ENCODE measurements at regions not wholly inside any gene's neighbourhood (a gene's known extent, or its start where the extent isn't known, plus 50 kb on each side); places are given as distances from the start of the nearest gene placed in this dataset.
"Not testable (repeated sequence)": the region's sequence is repeated elsewhere in the genome, so short reads cannot be mapped to it uniquely, and the experiment has no call there.

GRCh38 chr12:127165567-127166392 lies 1101.2 kb upstream of the TMEM132C start:
- peak; percentile 95 for DNase-seq (ENCODE audit: low spot score)

GRCh38 chr12:127169321-127170181 lies 1097.4 kb upstream of the TMEM132C start:
- no peak for DNase-seq (ENCODE audit: low spot score)

GRCh38 chr12:127170226-127171180 lies 1096.5 kb upstream of the TMEM132C start:
- no peak for DNase-seq (ENCODE audit: low spot score)

- DNase-seq (ENCODE audit: low spot score): no peak
Measured at GRCh38 chr12:127172861-127173260, 1094.1 kb upstream of the TMEM132C start.

GRCh38 chr12:127173971-127174370 lies 1093.0 kb upstream of the TMEM132C start:
- DNase-seq (ENCODE audit: low spot score): not testable (repeated sequence)

- DNase-seq (ENCODE audit: low spot score): no peak
Measured at GRCh38 chr12:127174881-127175280, 1092.1 kb upstream of the TMEM132C start.

GRCh38 chr12:127175361-127175760 lies 1091.6 kb upstream of the TMEM132C start:
- DNase-seq (ENCODE audit: low spot score): no peak

GRCh38 chr12:127176804-127177203 lies 1090.2 kb upstream of the TMEM132C start:
- DNase-seq (ENCODE audit: low spot score): no peak

GRCh38 chr12:127178052-127178451 lies 1088.9 kb upstream of the TMEM132C start:
- DNase-seq (ENCODE audit: low spot score): no peak

GRCh38 chr12:127178463-127178862 lies 1088.5 kb upstream of the TMEM132C start:
- DNase-seq (ENCODE audit: low spot score): no peak

DNA sequence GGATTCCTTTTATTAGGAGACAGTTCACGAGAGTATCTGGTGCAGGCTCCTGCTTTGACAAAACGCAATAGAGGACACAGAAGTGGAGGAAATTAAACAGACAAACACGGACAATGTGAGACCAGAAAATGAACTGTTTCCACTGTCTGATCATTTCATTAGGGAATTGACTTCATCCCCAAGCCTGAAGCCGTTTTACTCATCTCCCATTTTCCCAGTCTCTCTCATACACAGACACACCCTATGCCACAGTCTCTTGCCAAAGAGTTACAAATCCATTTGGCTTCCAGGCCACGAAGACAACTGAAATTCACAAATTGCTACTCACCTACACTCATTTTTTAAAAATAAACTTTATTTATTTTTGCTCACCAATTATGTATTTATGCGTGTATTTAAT lies 1087.8 kb upstream of the TMEM132C start:
- DNase-seq (ENCODE audit: low spot score): no peak

GRCh38 chr12:127182018-127182417 lies 1085.0 kb upstream of the TMEM132C start:
- DNase-seq (ENCODE audit: low spot score): no peak

- DNase-seq (ENCODE audit: low spot score): no peak
Measured at GRCh38 chr12:127189992-127190391, 1077.0 kb upstream of the TMEM132C start.

DNA sequence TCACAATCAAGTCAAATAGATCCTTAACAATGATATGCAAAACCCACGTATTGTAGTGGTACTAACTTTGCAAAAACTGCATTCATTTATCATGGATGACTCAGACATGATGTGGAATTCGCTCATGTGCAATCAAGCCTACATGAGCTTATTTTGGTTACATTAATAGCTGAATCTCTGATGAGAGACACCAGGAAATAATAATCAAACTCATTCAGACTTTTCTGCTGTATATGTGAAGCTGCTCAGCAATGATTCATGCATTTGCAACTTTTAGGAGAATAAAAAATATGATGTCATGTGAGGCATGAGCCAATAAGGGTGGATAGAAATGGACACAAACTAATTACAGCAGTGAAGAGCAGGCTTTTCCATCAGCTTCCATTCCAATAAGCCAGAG lies 1075.8 kb upstream of the TMEM132C start:
- peak; percentile 34 for DNase-seq (ENCODE audit: low spot score)

DNA sequence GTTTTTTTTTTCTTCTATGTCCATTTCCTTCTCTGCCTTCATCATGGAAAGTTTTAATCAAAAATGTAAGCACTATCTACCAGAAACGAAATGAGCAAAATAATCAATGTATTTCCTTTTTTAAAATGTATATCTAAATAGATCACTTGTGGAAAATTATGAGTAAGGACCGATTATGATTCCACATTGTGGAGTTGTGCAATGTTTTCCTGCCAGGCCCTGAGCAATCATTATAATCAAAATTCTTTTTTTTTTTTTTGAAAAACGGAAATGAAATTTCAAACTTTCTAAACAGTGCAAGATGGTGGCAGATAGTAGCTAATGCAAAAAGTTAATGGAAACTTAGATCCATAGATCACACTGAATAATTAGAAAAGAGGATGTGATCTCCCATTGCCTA lies 1074.6 kb upstream of the TMEM132C start:
- no peak for DNase-seq (ENCODE audit: low spot score)

- DNase-seq (ENCODE audit: low spot score): no peak
Measured at GRCh38 chr12:127193341-127193740, 1073.6 kb upstream of the TMEM132C start.

- DNase-seq (ENCODE audit: low spot score): no peak
Measured at GRCh38 chr12:127194176-127194575, 1072.8 kb upstream of the TMEM132C start.

DNA sequence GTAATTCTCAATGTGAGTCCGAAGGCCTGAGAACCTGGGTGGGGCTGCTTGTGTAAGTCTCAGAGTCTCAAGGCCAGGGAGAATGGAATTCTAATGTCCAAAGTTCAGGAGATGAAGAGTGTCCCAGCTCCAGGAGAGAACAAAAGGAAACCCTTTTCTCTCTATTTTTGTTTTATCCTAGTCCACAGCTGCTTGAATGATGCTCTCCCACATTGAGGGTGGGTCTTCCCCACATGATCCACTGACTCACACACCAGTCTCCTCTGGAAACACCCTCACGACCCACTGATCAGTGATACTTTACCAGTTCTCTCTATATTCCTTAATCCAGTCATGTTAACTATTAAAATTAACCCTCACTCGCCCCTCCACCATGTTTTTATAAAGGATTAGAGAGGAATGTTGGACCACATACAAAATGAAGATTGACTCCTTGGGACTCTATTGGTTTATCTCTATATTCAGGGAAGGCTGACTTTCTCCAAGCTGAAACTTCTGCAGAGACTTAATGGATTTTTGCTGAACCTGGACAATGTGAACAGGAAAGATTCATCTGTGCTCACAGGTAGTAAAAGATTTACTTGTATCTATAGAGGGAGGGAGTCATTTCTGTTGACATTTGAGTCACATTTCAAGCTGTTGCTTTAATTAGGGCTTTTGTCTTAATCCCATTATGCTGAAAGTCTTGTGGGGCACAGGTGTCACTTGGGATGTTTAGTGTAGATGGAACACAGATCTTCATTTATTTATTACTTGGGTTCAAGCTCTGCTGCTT lies 1061.0 kb upstream of the TMEM132C start:
- no peak for DNase-seq (ENCODE audit: low spot score)

DNA sequence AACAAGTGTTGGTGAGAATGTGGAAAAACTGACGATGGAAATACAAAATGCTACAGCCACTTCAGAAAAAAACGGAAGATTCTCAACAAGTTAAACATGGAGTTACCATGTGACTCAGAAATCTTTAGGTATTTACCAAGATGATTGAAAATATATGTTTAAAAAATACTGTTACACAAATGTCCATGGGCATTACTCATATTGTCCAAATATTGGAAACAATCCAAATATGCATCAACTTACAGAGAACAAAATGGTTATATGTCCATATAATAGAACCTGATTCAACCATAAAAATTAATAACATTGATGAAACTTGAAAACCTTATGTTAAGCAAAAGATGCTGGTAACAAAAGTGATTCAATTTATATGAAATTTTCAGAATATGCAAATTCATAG lies 1057.7 kb upstream of the TMEM132C start:
- no peak for DNase-seq (ENCODE audit: low spot score)

GRCh38 chr12:127214186-127214585 lies 1052.8 kb upstream of the TMEM132C start:
- no peak for DNase-seq (ENCODE audit: low spot score)

GRCh38 chr12:127223011-127223410 lies 1044.0 kb upstream of the TMEM132C start:
- DNase-seq (ENCODE audit: low spot score): no peak

Data from AG08396 (cell line).